K562 (cell line): ENCODE measurements at regions not wholly inside any gene's neighbourhood (a gene's known extent, or its start where the extent isn't known, plus 50 kb on each side); places are given as distances from the start of the nearest gene placed in this dataset.

ENCODE experiments used
- CTBP1 ChIP-seq: fragments of 450-650 bp; IDR thresholded peaks from 2 replicates; pipeline ENCODE4 v1.6.1; 2016; ENCODE audit warnings: borderline replicate concordance
- ELF4 ChIP-seq: fragments of 450-650 bp; formaldehyde crosslinking; IDR thresholded peaks from 2 replicates; pipeline ENCODE4 v1.4.0; 2022; ENCODE audit warnings: missing genetic modification characterization
- ETV6 ChIP-seq, 3 experiments: fragments of 150-350 bp in 1 of 3; sonication (generic) in 1 of 3; formaldehyde crosslinking in 1 of 3; IDR thresholded peaks; 2 replicates each; pipeline versions ENCODE4 v1.6.1 to v1.8.0; 2014 to 2022; ENCODE audit warnings: borderline replicate concordance in 2 of 3, low read depth in 2 of 3, antibody characterized with exemption in 1 of 3, low read length in 1 of 3, mild to moderate bottlenecking in 1 of 3, missing genetic modification reagents in 1 of 3
- GATAD2A ChIP-seq: fragments of 450-650 bp; IDR thresholded peaks from 2 replicates; pipeline ENCODE4 v1.6.1; 2017
- LARP7 ChIP-seq: fragments of 450-650 bp; IDR thresholded peaks from 2 replicates; pipeline ENCODE4 v1.6.1; 2016
- MTA1 ChIP-seq: fragments of 450-650 bp; IDR thresholded peaks from 2 replicates; pipeline ENCODE4 v1.6.1; 2017; ENCODE audit warnings: borderline replicate concordance
- RBM39 ChIP-seq: fragments of 200-400 bp; formaldehyde crosslinking; optimal IDR thresholded peaks from 2 replicates; pipeline ENCODE3; 2018; ENCODE audit warnings: low read depth, low read length
- SRSF3 ChIP-seq: fragments of 200-400 bp; formaldehyde crosslinking; IDR thresholded peaks from 2 replicates; pipeline ENCODE4 v1.6.1; 2016; ENCODE audit warnings: mild to moderate bottlenecking, low read length, moderate library complexity; ENCODE audit not compliant: insufficient read depth
- ZBTB26 ChIP-seq: fragments of 450-650 bp; formaldehyde crosslinking; IDR thresholded peaks from 2 replicates; pipeline ENCODE4 v1.4.0; 2022; ENCODE audit warnings: missing genetic modification characterization
- ZBTB7A ChIP-seq: IDR thresholded peaks from 2 replicates; pipeline ENCODE4 v1.6.1; 2011; ENCODE audit warnings: low read depth, mild to moderate bottlenecking, low read length, moderate library complexity, borderline replicate concordance; ENCODE audit not compliant: control insufficient read depth
- ZNF232 ChIP-seq: sonication (generic); formaldehyde crosslinking; IDR thresholded peaks from 2 replicates; pipeline ENCODE4 v1.8.0; 2022; ENCODE audit warnings: mild to moderate bottlenecking, missing genetic modification reagents
- ZNF280A ChIP-seq: fragments of 450-650 bp; IDR thresholded peaks from 2 replicates; pipeline ENCODE4 v1.6.1; 2018; ENCODE audit warnings: mild to moderate bottlenecking, low read depth; ENCODE audit not compliant: partially characterized antibody
- ZNF324 ChIP-seq: fragments of 250-450 bp; sonication (Bioruptor Pico); IDR thresholded peaks from 2 replicates; pipeline ENCODE4 v1.4.0; 2020; ENCODE audit warnings: mild to moderate bottlenecking
- ZNF354B ChIP-seq: fragments of 250-450 bp; sonication (Bioruptor Pico); IDR thresholded peaks from 2 replicates; pipeline ENCODE4 v1.4.0; 2020
- TF ChIP-seq, protein P1 (sequence below): sonication (generic); formaldehyde crosslinking; IDR thresholded peaks from 2 replicates; pipeline ENCODE4 v1.8.0; 2022; ENCODE audit warnings: mild to moderate bottlenecking, missing genetic modification reagents
- TF ChIP-seq, protein P2 (sequence below): fragments of 250-450 bp; sonication (Bioruptor Pico); IDR thresholded peaks from 2 replicates; pipeline ENCODE4 v1.8.0; 2021; ENCODE audit warnings: moderate library complexity, mild to moderate bottlenecking, inconsistent platforms
- TF ChIP-seq, protein P3 (sequence below): IDR thresholded peaks from 2 replicates; pipeline ENCODE4 v1.6.1; 2016; ENCODE audit warnings: missing genetic modification characterization, missing compliant biosample characterization

- TF ChIP-seq ZBTB26 (CRISPR knock-in tag): 0 out of 2 replicates have a peak, but pooled peaks have one; percentile 18
- TF ChIP-seq, protein P1, sequence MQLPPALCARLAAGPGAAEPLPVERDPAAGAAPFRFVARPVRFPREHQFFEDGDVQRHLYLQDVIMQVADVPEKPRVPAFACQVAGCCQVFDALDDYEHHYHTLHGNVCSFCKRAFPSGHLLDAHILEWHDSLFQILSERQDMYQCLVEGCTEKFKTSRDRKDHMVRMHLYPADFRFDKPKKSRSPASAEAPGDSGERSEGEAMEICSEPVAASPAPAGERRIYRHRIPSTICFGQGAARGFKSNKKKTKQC (CRISPR knock-in tag): no peak
- no peak for TF ChIP-seq ETV6 (IDR thresholded peaks at IDR 0.05; ENCODE audit: borderline replicate concordance in 1 of 2, low read depth in 2 of 2, low read length in 1 of 2)
- TF ChIP-seq ETV6 (CRISPR knock-in tag; IDR thresholded peaks at IDR 0.05; ENCODE audit: borderline replicate concordance): no peak
- no peak for TF ChIP-seq ZNF354B
- TF ChIP-seq, protein P2, sequence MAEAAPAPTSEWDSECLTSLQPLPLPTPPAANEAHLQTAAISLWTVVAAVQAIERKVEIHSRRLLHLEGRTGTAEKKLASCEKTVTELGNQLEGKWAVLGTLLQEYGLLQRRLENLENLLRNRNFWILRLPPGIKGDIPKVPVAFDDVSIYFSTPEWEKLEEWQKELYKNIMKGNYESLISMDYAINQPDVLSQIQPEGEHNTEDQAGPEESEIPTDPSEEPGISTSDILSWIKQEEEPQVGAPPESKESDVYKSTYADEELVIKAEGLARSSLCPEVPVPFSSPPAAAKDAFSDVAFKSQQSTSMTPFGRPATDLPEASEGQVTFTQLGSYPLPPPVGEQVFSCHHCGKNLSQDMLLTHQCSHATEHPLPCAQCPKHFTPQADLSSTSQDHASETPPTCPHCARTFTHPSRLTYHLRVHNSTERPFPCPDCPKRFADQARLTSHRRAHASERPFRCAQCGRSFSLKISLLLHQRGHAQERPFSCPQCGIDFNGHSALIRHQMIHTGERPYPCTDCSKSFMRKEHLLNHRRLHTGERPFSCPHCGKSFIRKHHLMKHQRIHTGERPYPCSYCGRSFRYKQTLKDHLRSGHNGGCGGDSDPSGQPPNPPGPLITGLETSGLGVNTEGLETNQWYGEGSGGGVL (CRISPR knock-in tag): no peak
- TF ChIP-seq ZNF232 (CRISPR knock-in tag): no peak
- no peak for TF ChIP-seq ZBTB7A
- TF ChIP-seq RBM39: no peak
- TF ChIP-seq ELF4 (CRISPR knock-in tag): peak; percentile 88; the same call in 1 of the 2 replicates
- no peak for TF ChIP-seq ZNF324 (CRISPR knock-in tag)
- TF ChIP-seq, protein P3, sequence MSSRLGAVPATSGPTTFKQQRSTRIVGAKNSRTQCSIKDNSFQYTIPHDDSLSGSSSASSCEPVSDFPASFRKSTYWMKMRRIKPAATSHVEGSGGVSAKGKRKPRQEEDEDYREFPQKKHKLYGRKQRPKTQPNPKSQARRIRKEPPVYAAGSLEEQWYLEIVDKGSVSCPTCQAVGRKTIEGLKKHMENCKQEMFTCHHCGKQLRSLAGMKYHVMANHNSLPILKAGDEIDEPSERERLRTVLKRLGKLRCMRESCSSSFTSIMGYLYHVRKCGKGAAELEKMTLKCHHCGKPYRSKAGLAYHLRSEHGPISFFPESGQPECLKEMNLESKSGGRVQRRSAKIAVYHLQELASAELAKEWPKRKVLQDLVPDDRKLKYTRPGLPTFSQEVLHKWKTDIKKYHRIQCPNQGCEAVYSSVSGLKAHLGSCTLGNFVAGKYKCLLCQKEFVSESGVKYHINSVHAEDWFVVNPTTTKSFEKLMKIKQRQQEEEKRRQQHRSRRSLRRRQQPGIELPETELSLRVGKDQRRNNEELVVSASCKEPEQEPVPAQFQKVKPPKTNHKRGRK (tag): peak; percentile 98
- no peak for TF ChIP-seq SRSF3
- peak; percentile 68; the same call in 1 of the 2 replicates for TF ChIP-seq MTA1
- TF ChIP-seq GATAD2A: peak; percentile 65; the same call in 1 of the 2 replicates
- peak; percentile 79; the same call in 1 of the 2 replicates for TF ChIP-seq LARP7
- TF ChIP-seq CTBP1: no peak
- no peak for TF ChIP-seq ZNF280A
Measured at GRCh38 chr17:77071925-77072490, 68.8 kb upstream of the SEC14L1 start (continued).
